Chondrocyte (in vitro differentiated cells): ENCODE measurements at regions not wholly inside any gene's neighbourhood (a gene's known extent, or its start where the extent isn't known, plus 50 kb on each side); places are given as distances from the start of the nearest gene placed in this dataset.

ENCODE experiments used
- DNase-seq: peaks from one replicate; pipeline ENCODE4 v3.0.0; 2021; ENCODE audit warnings: mixed read lengths, low spot score
- H3K27ac Mint-ChIP-seq: one replicate; pipeline ENCODE4 v1.8.0; 2021; ENCODE audit warnings: mild to moderate bottlenecking, moderate library complexity, mixed read lengths; ENCODE audit not compliant: unreplicated experiment
- H3K27me3 Mint-ChIP-seq: 2 replicates; pipeline ENCODE4 v1.8.0; 2021; ENCODE audit warnings: low read depth, mixed read lengths
- H3K36me3 Mint-ChIP-seq: 2 replicates; pipeline ENCODE4 v1.8.0; 2021; ENCODE audit warnings: low read depth, mixed read lengths
- H3K4me1 Mint-ChIP-seq: 2 replicates; pipeline ENCODE4 v1.8.0; 2021; ENCODE audit warnings: low read depth, mild to moderate bottlenecking, mixed read lengths
- H3K4me3 Mint-ChIP-seq: one replicate; pipeline ENCODE4 v1.8.0; 2021; ENCODE audit warnings: mild to moderate bottlenecking, moderate library complexity, mixed read lengths; ENCODE audit not compliant: unreplicated experiment
- H3K9me3 Mint-ChIP-seq: 2 replicates; pipeline ENCODE4 v1.8.0; 2021; ENCODE audit warnings: low read depth, mixed read lengths
- TF ChIP-seq, protein P1 (sequence below): fragments of 200-600 bp; sonication (generic); IDR thresholded peaks from 2 replicates; pipeline ENCODE4 v1.5.0; 2021; ENCODE audit warnings: antibody characterized with exemption, mild to moderate bottlenecking, moderate library complexity

DNA sequence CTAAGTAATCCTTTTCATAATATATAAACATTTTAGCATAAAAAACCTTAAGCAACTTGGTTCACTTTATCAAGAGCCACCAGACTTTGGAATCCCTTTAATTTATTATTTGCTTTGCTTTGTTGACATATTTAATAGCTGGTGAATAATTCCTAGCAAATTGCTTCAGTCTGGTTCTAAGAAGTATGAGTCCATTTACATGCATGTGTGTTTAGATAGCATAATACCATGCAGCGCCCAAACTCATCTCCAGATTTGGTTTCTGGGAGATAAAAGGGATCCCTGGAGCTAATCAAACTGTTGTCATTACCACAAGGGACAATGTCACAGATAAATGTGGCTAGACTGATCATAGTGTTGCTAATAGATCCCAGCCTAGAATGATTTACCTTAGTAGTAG is 111.8 kb downstream of the TMEM144 start:
- Mint-ChIP-seq H3K27me3 (no peaks in the 10 kb centered on the region), H3K9me3 (peaks cover 9% of the 10 kb centered on the region), H3K36me3 (peaks cover 3% of the 10 kb centered on the region), H3K4me3 (no peak overlapping the region), H3K27ac (no peak overlapping the region), H3K4me1 (no peaks in the 10 kb centered on the region)
- TF ChIP-seq, protein P1, sequence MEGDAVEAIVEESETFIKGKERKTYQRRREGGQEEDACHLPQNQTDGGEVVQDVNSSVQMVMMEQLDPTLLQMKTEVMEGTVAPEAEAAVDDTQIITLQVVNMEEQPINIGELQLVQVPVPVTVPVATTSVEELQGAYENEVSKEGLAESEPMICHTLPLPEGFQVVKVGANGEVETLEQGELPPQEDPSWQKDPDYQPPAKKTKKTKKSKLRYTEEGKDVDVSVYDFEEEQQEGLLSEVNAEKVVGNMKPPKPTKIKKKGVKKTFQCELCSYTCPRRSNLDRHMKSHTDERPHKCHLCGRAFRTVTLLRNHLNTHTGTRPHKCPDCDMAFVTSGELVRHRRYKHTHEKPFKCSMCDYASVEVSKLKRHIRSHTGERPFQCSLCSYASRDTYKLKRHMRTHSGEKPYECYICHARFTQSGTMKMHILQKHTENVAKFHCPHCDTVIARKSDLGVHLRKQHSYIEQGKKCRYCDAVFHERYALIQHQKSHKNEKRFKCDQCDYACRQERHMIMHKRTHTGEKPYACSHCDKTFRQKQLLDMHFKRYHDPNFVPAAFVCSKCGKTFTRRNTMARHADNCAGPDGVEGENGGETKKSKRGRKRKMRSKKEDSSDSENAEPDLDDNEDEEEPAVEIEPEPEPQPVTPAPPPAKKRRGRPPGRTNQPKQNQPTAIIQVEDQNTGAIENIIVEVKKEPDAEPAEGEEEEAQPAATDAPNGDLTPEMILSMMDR = no peak
- DNase-seq = no peak

DNA sequence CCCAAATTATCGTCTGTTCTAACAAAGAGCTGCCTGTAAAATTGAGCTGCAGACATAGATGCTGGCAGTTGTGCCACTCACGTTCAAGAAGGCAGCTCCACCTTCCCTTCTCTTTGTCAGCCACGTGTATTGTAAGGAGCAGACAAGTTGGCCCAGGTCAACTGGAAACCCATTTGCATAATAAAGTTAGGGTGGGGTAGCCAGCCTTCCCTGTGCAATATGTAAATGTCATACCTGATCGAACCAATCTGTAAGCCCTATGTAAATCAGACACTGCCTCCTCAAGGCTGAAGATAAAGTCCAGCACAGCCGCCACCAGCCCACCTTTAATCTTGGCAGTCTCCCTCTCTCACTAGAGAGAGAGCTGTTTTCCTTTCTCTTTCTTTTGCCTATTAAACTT is 117.2 kb downstream of the TMEM144 start:
- TF ChIP-seq, protein P1 = no peak
- no peaks in the 10 kb centered on the region for H3K36me3 Mint-ChIP-seq
- no peak overlapping the region for H3K4me3 Mint-ChIP-seq
- DNase-seq = no peak
- H3K9me3 Mint-ChIP-seq = peaks cover 3% of the 10 kb centered on the region
- H3K4me1 Mint-ChIP-seq = no peaks in the 10 kb centered on the region
- H3K27ac Mint-ChIP-seq = no peak overlapping the region
- no peaks in the 10 kb centered on the region for H3K27me3 Mint-ChIP-seq

DNA sequence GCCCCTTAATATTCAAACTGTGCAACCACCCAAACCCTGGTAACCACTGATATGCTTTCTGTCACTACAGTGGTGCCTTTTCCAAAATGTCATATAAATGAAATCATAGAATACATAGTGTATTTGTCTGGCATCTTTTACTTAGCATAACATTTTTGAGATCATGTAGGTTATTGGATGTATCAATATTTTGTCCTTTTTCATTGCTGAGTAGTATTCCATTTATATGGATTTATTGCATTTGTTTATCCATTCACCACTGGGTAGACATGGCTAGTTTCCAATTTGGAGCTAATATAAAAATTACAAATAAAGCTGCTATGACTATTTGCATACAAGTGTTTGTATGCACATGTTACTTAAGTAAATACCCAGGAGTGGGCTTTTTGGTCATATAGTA is 121.6 kb downstream of the TMEM144 start:
- Mint-ChIP-seq H3K36me3 (no peaks in the 10 kb centered on the region), H3K9me3 (peaks cover 3% of the 10 kb centered on the region), H3K27ac (no peak overlapping the region), H3K27me3 (no peaks in the 10 kb centered on the region), H3K4me1 (no peaks in the 10 kb centered on the region), H3K4me3 (no peak overlapping the region)
- DNase-seq = no peak
- TF ChIP-seq, protein P1 = no peak

DNA sequence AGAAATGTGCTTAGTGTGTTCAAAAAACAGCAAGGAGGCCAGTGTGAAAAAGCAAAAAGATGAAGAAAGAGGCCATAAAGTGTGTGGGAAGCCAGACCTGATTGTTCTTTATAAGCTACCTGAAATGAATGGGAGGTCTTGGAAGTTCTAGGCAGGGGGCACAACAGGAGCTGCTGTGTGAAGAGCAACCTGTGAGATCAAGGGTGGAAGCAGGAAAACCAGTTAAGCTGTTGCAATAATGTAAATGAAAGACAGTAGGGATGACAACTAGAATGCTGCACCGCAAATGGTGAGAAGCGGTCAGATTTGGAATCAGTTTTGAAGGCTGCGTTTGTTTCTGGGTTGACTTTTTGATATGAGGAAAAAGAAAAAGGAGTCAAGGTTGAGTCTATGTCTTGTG is 123.5 kb downstream of the TMEM144 start:
- Mint-ChIP-seq H3K36me3 (no peaks in the 10 kb centered on the region), H3K27me3 (no peaks in the 10 kb centered on the region), H3K4me3 (no peak overlapping the region), H3K27ac (no peak overlapping the region), H3K9me3 (no peaks in the 10 kb centered on the region), H3K4me1 (no peaks in the 10 kb centered on the region)
- no peak for DNase-seq
- TF ChIP-seq, protein P1 = no peak

DNA sequence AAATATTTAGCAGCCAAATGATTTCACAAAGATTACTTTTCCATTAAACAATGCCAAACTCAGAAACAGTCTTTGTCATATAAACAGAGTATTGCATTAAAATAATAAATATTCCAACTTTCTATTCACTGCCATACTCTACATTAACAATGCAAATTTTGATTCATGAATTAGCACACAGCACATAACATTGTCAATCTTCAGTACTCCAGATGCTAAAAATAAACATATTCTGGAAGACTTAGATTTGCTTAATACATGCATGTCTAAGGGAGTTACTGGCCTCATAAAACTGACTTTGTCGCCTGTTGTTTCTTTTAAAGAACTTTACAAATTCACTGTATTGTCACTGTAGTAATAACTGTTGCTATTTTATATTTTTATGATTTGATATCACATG is 131.6 kb downstream of the TMEM144 start:
- no peaks in the 10 kb centered on the region for H3K4me1 Mint-ChIP-seq
- peaks cover 2% of the 10 kb centered on the region for H3K27me3 Mint-ChIP-seq
- H3K4me3 Mint-ChIP-seq = no peak overlapping the region
- no peaks in the 10 kb centered on the region for H3K36me3 Mint-ChIP-seq
- no peak overlapping the region for H3K27ac Mint-ChIP-seq
- TF ChIP-seq, protein P1 = no peak
- no peaks in the 10 kb centered on the region for H3K9me3 Mint-ChIP-seq
- DNase-seq = no peak
